Gastroesophageal sphincter (tissue), 3 donors: ENCODE measurements at regions not wholly inside any gene's neighbourhood (a gene's known extent, or its start where the extent isn't known, plus 50 kb on each side); places are given as distances from the start of the nearest gene placed in this dataset.

Source experiments
- CTCF ChIP-seq, 4 experiments: fragments of 200-600 bp in 2 of 4; fragments of 450-650 bp in 2 of 4; sonication (generic) in 1 of 4; IDR thresholded peaks; one replicate each; pipeline ENCODE4 v1.5.1; 2017 to 2019; ENCODE audit warnings: antibody characterized with exemption in 4 of 4, mild to moderate bottlenecking in 2 of 4, moderate library complexity in 2 of 4
- POLR2AphosphoS5 ChIP-seq: sonication (generic); formaldehyde crosslinking; IDR thresholded peaks from one replicate; pipeline ENCODE4 v1.6.1; 2017; ENCODE audit warnings: antibody characterized with exemption

GRCh38 chr4:153955327-153955726 is 166.4 kb upstream of the SFRP2 start:
- TF ChIP-seq CTCF (IDR thresholded peaks at IDR 0.05) (no peak), POLR2AphosphoS5 (no peak)
